ENCODE measurements at regions not wholly inside any gene's neighbourhood (a gene's known extent, or its start where the extent isn't known, plus 50 kb on each side); places are given as distances from the start of the nearest gene placed in this dataset.
"Not testable (repeated sequence)": the region's sequence is repeated elsewhere in the genome, so short reads cannot be mapped to it uniquely, and the experiment has no call there.

- peak; percentile 63 for DNase-seq
Observed at GRCh38 chr14:84927096-84927827, 602.7 kb upstream of the FLRT2 start.

- no peak for DNase-seq
Observed at GRCh38 chr14:84929086-84929485, 600.9 kb upstream of the FLRT2 start.

GRCh38 chr14:84929834-84930233 lies 600.1 kb upstream of the FLRT2 start:
- DNase-seq, result no peak

- no peak for DNase-seq
Observed at GRCh38 chr14:84937016-84937415, 592.9 kb upstream of the FLRT2 start.

GRCh38 chr14:84937449-84937848 lies 592.5 kb upstream of the FLRT2 start:
- no peak for DNase-seq

- DNase-seq, result not testable (repeated sequence)
Observed at GRCh38 chr14:84944901-84945300, 585.0 kb upstream of the FLRT2 start.

- no peak for DNase-seq
Observed at GRCh38 chr14:84959851-84960520, 570.0 kb upstream of the FLRT2 start.

GRCh38 chr14:84961637-84962036 lies 568.3 kb upstream of the FLRT2 start:
- no peak for DNase-seq

GRCh38 chr14:84963518-84963917 lies 566.4 kb upstream of the FLRT2 start:
- DNase-seq, result no peak

GRCh38 chr14:84965279-84965678 lies 564.7 kb upstream of the FLRT2 start:
- DNase-seq, result no peak

- DNase-seq, result peak; percentile 81
Observed at GRCh38 chr14:84969501-84969900, 560.4 kb upstream of the FLRT2 start.

GRCh38 chr14:84975241-84975902 lies 554.6 kb upstream of the FLRT2 start:
- DNase-seq, result no peak

GRCh38 chr14:84976805-84977204 lies 553.1 kb upstream of the FLRT2 start:
- no peak for DNase-seq

- DNase-seq, result no peak
Observed at GRCh38 chr14:84987042-84987441, 542.9 kb upstream of the FLRT2 start.

- no peak for DNase-seq
Observed at GRCh38 chr14:84988357-84988756, 541.6 kb upstream of the FLRT2 start.

- no peak for DNase-seq
Observed at GRCh38 chr14:84991021-84991420, 538.9 kb upstream of the FLRT2 start.

- no peak for DNase-seq
Observed at GRCh38 chr14:84998216-84998615, 531.7 kb upstream of the FLRT2 start.

GRCh38 chr14:85002846-85003245 lies 527.1 kb upstream of the FLRT2 start:
- DNase-seq, result no peak

GRCh38 chr14:85003805-85004204 lies 526.1 kb upstream of the FLRT2 start:
- no peak for DNase-seq

GRCh38 chr14:85009506-85009905 lies 520.4 kb upstream of the FLRT2 start:
- DNase-seq, result no peak

GRCh38 chr14:85010186-85010585 lies 519.8 kb upstream of the FLRT2 start:
- no peak for DNase-seq

GRCh38 chr14:85016496-85016895 lies 513.4 kb upstream of the FLRT2 start:
- no peak for DNase-seq

GRCh38 chr14:85023866-85024265 lies 506.1 kb upstream of the FLRT2 start:
- DNase-seq, result not testable (repeated sequence)

- no peak for DNase-seq
Observed at GRCh38 chr14:85024931-85025330, 505.0 kb upstream of the FLRT2 start.
